ENCODE measurements at regions not wholly inside any gene's neighbourhood (a gene's known extent, or its start where the extent isn't known, plus 50 kb on each side); places are given as distances from the start of the nearest gene placed in this dataset.

DNA sequence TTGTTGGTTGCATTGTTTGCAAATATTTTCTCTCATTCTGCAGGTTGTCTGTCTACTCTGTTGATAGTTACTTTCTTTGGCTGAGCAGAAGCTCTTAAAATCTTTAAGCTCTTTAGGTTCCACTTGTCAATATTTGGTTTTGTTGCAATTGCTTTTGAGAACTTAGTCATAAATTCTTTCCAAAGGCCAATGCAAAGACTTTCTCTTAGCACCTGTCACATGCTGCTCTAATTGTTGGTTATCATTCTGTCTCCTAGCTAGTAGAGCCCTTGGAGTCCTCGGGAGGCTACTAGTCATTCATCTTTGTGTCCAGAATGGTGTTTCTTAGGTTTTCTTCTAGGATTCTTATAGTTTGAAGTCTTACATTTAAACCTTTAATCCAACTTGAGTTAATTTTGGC, 312.7 kb upstream of the PROX1 start:
- no peak for TF ChIP-seq TAF1 (IDR thresholded peaks at IDR 0.05; ENCODE audit: borderline replicate concordance, insufficient read depth, low read length)
- no peak for TF ChIP-seq FOXP2 (optimal IDR thresholded peaks at IDR 0.05; ENCODE audit: borderline replicate concordance, extremely low read depth, extremely low read length, insufficient read depth)
